Sigmoid colon (tissue), 6 donors: ENCODE measurements at regions not wholly inside any gene's neighbourhood (a gene's known extent, or its start where the extent isn't known, plus 50 kb on each side); places are given as distances from the start of the nearest gene placed in this dataset.

Experiments used
- DNase-seq: peaks from one replicate; pipeline ENCODE4 v3.0.0-alpha.2; 2019
- H3K27ac ChIP-seq, 4 donors: fragments of 200-600 bp; sonication (generic); one replicate each; pipeline ENCODE4 v1.5.1; 2016 to 2019; ENCODE audit warnings: mild to moderate bottlenecking in 1 of 4
- H3K27me3 ChIP-seq, 3 donors: fragments of 200-600 bp; sonication (generic); one replicate each; pipeline ENCODE4 v1.5.1; 2019; ENCODE audit warnings: mild to moderate bottlenecking in 1 of 3
- H3K36me3 ChIP-seq, 4 donors: fragments of 200-600 bp; sonication (generic); one replicate each; pipeline ENCODE4 v1.5.1; 2016 to 2019
- H3K4me1 ChIP-seq, 4 donors: fragments of 200-600 bp; sonication (generic); one replicate each; pipeline ENCODE4 v1.5.1; 2017 to 2019
- H3K4me3 ChIP-seq, 4 donors: fragments of 200-600 bp; sonication (generic); one replicate each; pipeline ENCODE4 v1.5.1; 2017 to 2019; ENCODE audit warnings: mild to moderate bottlenecking in 2 of 4, moderate library complexity in 1 of 4
- H3K9me3 ChIP-seq, 4 donors: fragments of 200-600 bp in 3 of 4; sonication (generic) in 3 of 4; one replicate each; pipeline versions ENCODE4 v1.5.1 to v1.6.1; 2013 to 2019
- CTCF ChIP-seq, 4 experiments: fragments of 450-650 bp in 3 of 4; fragments of 200-600 bp in 1 of 4; IDR thresholded peaks; one replicate each; pipeline ENCODE4 v1.5.1; 2016 to 2019; ENCODE audit warnings: antibody characterized with exemption in 4 of 4, mild to moderate bottlenecking in 3 of 4, moderate library complexity in 2 of 4
- EP300 ChIP-seq, 4 donors: sonication (generic); formaldehyde crosslinking; IDR thresholded peaks; one replicate each; pipeline ENCODE4 v1.6.1; 2017; ENCODE audit warnings: antibody characterized with exemption in 4 of 4
- POLR2A ChIP-seq, 2 donors: fragments of 450-650 bp; IDR thresholded peaks; one replicate each; pipeline ENCODE4 v1.6.1; 2016; ENCODE audit warnings: antibody characterized with exemption in 2 of 2, mild to moderate bottlenecking in 2 of 2, moderate library complexity in 2 of 2
- POLR2AphosphoS5 ChIP-seq, 4 donors: sonication (generic); formaldehyde crosslinking; IDR thresholded peaks; one replicate each; pipeline ENCODE4 v1.6.1; 2017; ENCODE audit warnings: antibody characterized with exemption in 4 of 4
- WGBS, 2 donors: extraction: QIAGEN DNeasy Blood & Tissue Kit; methylation state at CpG; one replicate each; pipeline ENCODE4 v1.1.7; 2013; 5-methylcytosine and 5-hydroxymethylcytosine counted together
- intact Hi-C: fragments of 100-400 bp; cut with DNase I; formaldehyde crosslinking; loops from one replicate; pipeline ENCODE4 v1.15.1; 2023
- donor health status: healthy with polysubstance abuse.
- donor health status: healthy.

DNA sequence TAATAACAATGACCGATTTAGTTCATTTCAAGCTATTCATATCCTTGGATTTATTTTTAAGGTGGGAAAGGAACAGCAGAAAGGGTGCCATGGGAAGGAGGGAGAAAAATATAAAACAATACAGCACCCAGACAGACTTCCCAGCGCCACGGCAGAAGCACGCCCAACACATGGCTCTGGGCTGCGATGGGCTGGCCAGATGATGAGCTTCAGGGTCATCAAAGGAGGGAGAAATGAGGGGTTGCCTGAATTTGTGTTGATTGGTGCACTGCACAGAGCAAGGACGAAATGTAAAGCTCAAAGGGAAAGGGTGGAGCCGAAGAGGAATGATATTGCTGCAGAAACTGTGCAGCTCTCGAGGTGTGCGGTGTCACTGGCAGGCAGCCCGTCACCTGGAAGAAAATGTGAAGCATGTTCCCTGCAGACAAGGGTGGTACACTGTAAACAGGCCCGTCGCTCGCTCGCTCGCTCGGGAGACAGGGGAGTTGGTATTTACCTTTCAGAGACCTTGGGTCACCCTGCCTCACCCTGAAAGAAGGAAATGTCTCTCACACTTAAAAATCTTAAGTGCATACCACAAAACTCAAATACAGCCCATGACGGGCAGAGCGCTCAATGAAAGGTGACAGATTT lies 195.5 kb upstream of the CTAGE1 start:
- intact Hi-C loops: no loop called here
- DNase-seq: no peak
- 15 to 62% methylated on average over 18 of the region's 18 CpGs for WGBS, 2 donors
- TF ChIP-seq POLR2A (IDR thresholded peaks at IDR 0.05): no peak
- no peak for TF ChIP-seq POLR2AphosphoS5 (IDR thresholded peaks at IDR 0.05)
- no peak for TF ChIP-seq EP300 (IDR thresholded peaks at IDR 0.05)
- no peak for TF ChIP-seq CTCF (IDR thresholded peaks at IDR 0.05)
- H3K9me3 ChIP-seq: no peaks in the 10 kb centered on the region
- H3K4me1 ChIP-seq: peaks cover 0 to 17% (median 13%) of the 10 kb centered on the region in 4 donors
- H3K27ac ChIP-seq: no peak overlapping the region
- no peaks in the 10 kb centered on the region for H3K27me3 ChIP-seq
- no peaks in the 10 kb centered on the region for H3K36me3 ChIP-seq
- no peak overlapping the region for H3K4me3 ChIP-seq

- 40 to 67% methylated on average over 3 of the region's 3 CpGs for WGBS, 2 donors
- Histone ChIP-seq H3K4me1 (peaks cover 0 to 14% (median 13%) of the 10 kb centered on the region in 4 donors), H3K36me3 (no peaks in the 10 kb centered on the region), H3K4me3 (no peak overlapping the region), H3K27me3 (no peaks in the 10 kb centered on the region), H3K27ac (no peak overlapping the region), H3K9me3 (no peaks in the 10 kb centered on the region)
- intact Hi-C loops: no loop called here
- TF ChIP-seq EP300 (IDR thresholded peaks at IDR 0.05) (no peak), POLR2AphosphoS5 (IDR thresholded peaks at IDR 0.05) (no peak), POLR2A (IDR thresholded peaks at IDR 0.05) (no peak), CTCF (IDR thresholded peaks at IDR 0.05) (no peak)
- DNase-seq: no peak
Measured at GRCh38 chr18:22613788-22614187, 196.1 kb upstream of the CTAGE1 start.

- H3K4me3 ChIP-seq: no peak overlapping the region
- DNase-seq: no peak
- no peak overlapping the region for H3K27ac ChIP-seq
- TF ChIP-seq POLR2A (IDR thresholded peaks at IDR 0.05) (no peak), POLR2AphosphoS5 (IDR thresholded peaks at IDR 0.05) (no peak), EP300 (IDR thresholded peaks at IDR 0.05) (no peak), CTCF (IDR thresholded peaks at IDR 0.05) (no peak)
- intact Hi-C loops: no loop called here
- no peaks in the 10 kb centered on the region for H3K27me3 ChIP-seq
- H3K4me1 ChIP-seq: no peaks in the 10 kb centered on the region
- H3K36me3 ChIP-seq: no peaks in the 10 kb centered on the region
- WGBS, 2 donors: 49 to 82% methylated on average over 5 of the region's 5 CpGs
- peaks cover 0 to 1% (median 0%) of the 10 kb centered on the region in 4 donors for H3K9me3 ChIP-seq
Measured at GRCh38 chr18:22623513-22623912, 205.8 kb upstream of the CTAGE1 start.

GRCh38 chr18:22624176-22624575 lies 206.5 kb upstream of the CTAGE1 start:
- H3K4me1 ChIP-seq: no peaks in the 10 kb centered on the region
- TF ChIP-seq CTCF (IDR thresholded peaks at IDR 0.05): no peak
- no peak for TF ChIP-seq EP300 (IDR thresholded peaks at IDR 0.05)
- no peak for TF ChIP-seq POLR2A (IDR thresholded peaks at IDR 0.05)
- no peak for TF ChIP-seq POLR2AphosphoS5 (IDR thresholded peaks at IDR 0.05)
- intact Hi-C loops: no loop called here
- H3K27ac ChIP-seq: no peak overlapping the region
- no peaks in the 10 kb centered on the region for H3K36me3 ChIP-seq
- H3K9me3 ChIP-seq: peaks cover 0 to 1% (median 0%) of the 10 kb centered on the region in 4 donors
- H3K4me3 ChIP-seq: no peak overlapping the region
- WGBS, 2 donors: 20 to 62% methylated on average over 2 of the region's 2 CpGs
- no peaks in the 10 kb centered on the region for H3K27me3 ChIP-seq
- no peak for DNase-seq

DNA sequence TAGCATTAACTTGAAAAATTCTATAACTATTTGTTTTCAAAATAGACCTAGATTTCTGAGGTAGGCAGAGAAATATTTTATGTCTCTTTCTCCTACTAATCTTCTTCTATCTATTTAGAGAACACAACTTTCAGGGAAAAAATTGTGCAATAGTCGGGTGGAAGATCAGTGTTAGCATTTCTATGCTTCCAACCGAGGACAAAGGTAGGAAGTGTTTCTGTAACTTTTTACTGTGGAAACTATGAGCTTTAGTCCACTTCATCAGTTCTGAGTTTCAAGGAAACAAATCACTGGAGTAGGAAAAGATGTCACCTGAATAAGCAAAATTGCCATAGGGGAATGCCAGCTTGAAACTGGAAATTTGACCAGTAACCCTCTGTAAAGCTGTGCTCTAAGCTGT lies 207.7 kb upstream of the CTAGE1 start:
- intact Hi-C loops: no loop called here
- no peaks in the 10 kb centered on the region for H3K4me1 ChIP-seq
- no peaks in the 10 kb centered on the region for H3K36me3 ChIP-seq
- DNase-seq: no peak
- TF ChIP-seq POLR2A (IDR thresholded peaks at IDR 0.05) (no peak), POLR2AphosphoS5 (IDR thresholded peaks at IDR 0.05) (no peak), EP300 (IDR thresholded peaks at IDR 0.05) (no peak), CTCF (IDR thresholded peaks at IDR 0.05) (no peak)
- 65 to 87% methylated on average over 2 of the region's 2 CpGs for WGBS, 2 donors
- H3K27me3 ChIP-seq: no peaks in the 10 kb centered on the region
- peaks cover 0 to 1% (median 0%) of the 10 kb centered on the region in 4 donors for H3K9me3 ChIP-seq
- no peak overlapping the region for H3K4me3 ChIP-seq
- H3K27ac ChIP-seq: no peak overlapping the region
